H1 (cell line): ENCODE measurements at regions not wholly inside any gene's neighbourhood (a gene's known extent, or its start where the extent isn't known, plus 50 kb on each side); places are given as distances from the start of the nearest gene placed in this dataset.

Experiments used
- CTCF ChIA-PET: fragments of 300-600 bp; sonication (Branson Sonifier 250); formaldehyde crosslinking; loops from one replicate; lab custom pipeline; 2021; ENCODE audit not compliant: partially characterized antibody; lab: Charles Lee
- POLR2A ChIA-PET: fragments of 300-600 bp; sonication (Branson Sonifier 250); formaldehyde crosslinking; loops from one replicate; lab custom pipeline; 2021; ENCODE audit warnings: inconsistent platforms; ENCODE audit not compliant: partially characterized antibody; lab: Charles Lee
- DNase-seq, 2 experiments: peaks; one replicate each; pipeline versions ENCODE4 v3.0.0 to v3.0.0-alpha.2; 2010 to 2022; ENCODE audit warnings: low spot score in 2 of 2, low read depth in 1 of 2, mixed read lengths in 1 of 2
- FAIRE-seq: peaks from 2 replicates; lab custom pipeline; 2011; peaks lifted over from hg19 to GRCh38; lab: Jason Lieb, UNC
- H2AFZ ChIP-seq: 2 replicates; pipeline ENCODE4 v1.8.1; 2012; ENCODE audit warnings: low read length, inconsistent platforms
- H2AK5ac ChIP-seq: 2 replicates; pipeline ENCODE4 v1.6.1; 2013; ENCODE audit warnings: low read depth, low read length
- H2BK120ac ChIP-seq: replicated peaks from 2 replicates; pipeline ENCODE3; 2013; ENCODE audit warnings: low read depth, low read length, inconsistent platforms
- H2BK12ac ChIP-seq: 2 replicates; pipeline ENCODE4 v1.6.1; 2013; ENCODE audit warnings: low read depth, low read length
- H2BK15ac ChIP-seq: 2 replicates; pipeline ENCODE4 v1.6.1; 2013; ENCODE audit warnings: low read length
- H2BK20ac ChIP-seq: 2 replicates; pipeline ENCODE4 v1.6.1; 2013; ENCODE audit warnings: low read length
- H2BK5ac ChIP-seq: 2 replicates; pipeline ENCODE4 v1.6.1; 2013; ENCODE audit warnings: low read depth, low read length
- H3K14ac ChIP-seq: 2 replicates; pipeline ENCODE4 v1.6.1; 2013; ENCODE audit warnings: inconsistent platforms; ENCODE audit not compliant: insufficient read length
- H3K18ac ChIP-seq: 2 replicates; pipeline ENCODE4 v1.6.1; 2013; ENCODE audit warnings: low read length; ENCODE audit errors: extremely low read depth
- H3K23ac ChIP-seq: 2 replicates; pipeline ENCODE4 v1.6.1; 2013; ENCODE audit warnings: inconsistent platforms; ENCODE audit not compliant: insufficient read length
- H3K23me2 ChIP-seq: 2 replicates; pipeline ENCODE4 v1.6.1; 2013; ENCODE audit warnings: low read depth, low read length
- H3K27ac ChIP-seq: 2 replicates; pipeline ENCODE4 v1.6.1; 2011; ENCODE audit warnings: low read depth, low read length, inconsistent platforms
- H3K27me3 ChIP-seq, 4 experiments: replicated peaks in 1 of 4; 1 replicate in 1 of 4; 2 replicates in 3 of 4; pipeline versions ENCODE4 v1.6.1 to v1.8.1; 2011 to 2013; ENCODE audit warnings: low read length in 3 of 4, mild to moderate bottlenecking in 3 of 4, inconsistent platforms in 2 of 4, mixed read lengths in 2 of 4, moderate library complexity in 1 of 4; ENCODE audit not compliant: control insufficient read depth in 3 of 4, insufficient read depth in 3 of 4; ENCODE audit errors: extremely low read depth in 1 of 4
- H3K36me3 ChIP-seq, 4 experiments: 2 replicates each; pipeline versions ENCODE4 v1.6.1 to v1.8.1; 2011 to 2013; ENCODE audit warnings: mild to moderate bottlenecking in 4 of 4, low read length in 3 of 4, moderate library complexity in 2 of 4, control low read depth in 1 of 4, inconsistent platforms in 1 of 4; ENCODE audit not compliant: insufficient read depth in 4 of 4, control insufficient read depth in 2 of 4
- H3K4ac ChIP-seq: replicated peaks from 2 replicates; pipeline ENCODE3; 2013; ENCODE audit warnings: low read length, low read depth, mixed read lengths, inconsistent platforms; ENCODE audit not compliant: insufficient read length
- H3K4me1 ChIP-seq, 4 experiments: replicated peaks in 1 of 4; 1 replicate in 1 of 4; 2 replicates in 3 of 4; pipeline versions ENCODE4 v1.6.1 to v1.8.1; 2011 to 2013; ENCODE audit warnings: low read length in 3 of 4, inconsistent platforms in 2 of 4, mixed read lengths in 1 of 4; ENCODE audit not compliant: insufficient read depth in 4 of 4, control insufficient read depth in 3 of 4
- H3K4me2 ChIP-seq, 2 experiments: 2 replicates each; pipeline versions ENCODE4 v1.6.1 to v1.8.1; 2011 to 2013; ENCODE audit warnings: low read depth in 2 of 2, low read length in 2 of 2, control low read depth in 1 of 2, inconsistent platforms in 1 of 2, mild to moderate bottlenecking in 1 of 2; ENCODE audit not compliant: insufficient read depth in 1 of 2
- H3K4me3 ChIP-seq, 4 experiments: fragments of 200-600, 300-600 bp in 1 of 4; sonication (generic), shearing (Covaris generic), sonication (Bioruptor Twin) in 1 of 4; 2 replicates each; pipeline versions ENCODE4 v1.5.1 to v1.8.1; 2011 to 2016; ENCODE audit warnings: low read length in 4 of 4, low read depth in 3 of 4, control low read depth in 2 of 4, inconsistent platforms in 2 of 4, mild to moderate bottlenecking in 2 of 4, mixed read lengths in 1 of 4, moderate library complexity in 1 of 4; ENCODE audit not compliant: insufficient read depth in 2 of 4; ENCODE audit errors: extremely low read depth in 1 of 4
- H3K56ac ChIP-seq: replicated peaks from 2 replicates; pipeline ENCODE3; 2013; ENCODE audit warnings: low read depth, mild to moderate bottlenecking, mixed read lengths, low read length, inconsistent platforms; ENCODE audit not compliant: insufficient read length
- H3K79me1 ChIP-seq: 2 replicates; pipeline ENCODE4 v1.6.1; 2013; ENCODE audit warnings: low read depth, low read length, control low read depth
- H3K79me2 ChIP-seq, 2 experiments: 2 replicates each; pipeline versions ENCODE4 v1.6.1 to v1.8.1; 2012 to 2013; ENCODE audit warnings: low read length in 2 of 2, mild to moderate bottlenecking in 2 of 2, inconsistent platforms in 1 of 2; ENCODE audit not compliant: insufficient read depth in 2 of 2, control insufficient read depth in 1 of 2
- H3K9ac ChIP-seq, 4 experiments: replicated peaks in 1 of 4; 1 replicate in 1 of 4; 2 replicates in 3 of 4; pipeline versions ENCODE4 v1.6.1 to v1.8.1; 2011 to 2013; ENCODE audit warnings: low read depth in 3 of 4, low read length in 3 of 4, control low read depth in 2 of 4, mild to moderate bottlenecking in 2 of 4, moderate library complexity in 2 of 4, inconsistent platforms in 1 of 4; ENCODE audit errors: extremely low read depth in 1 of 4
- H3K9me3 ChIP-seq, 2 experiments: 2 replicates each; pipeline versions ENCODE4 v1.6.1 to v1.8.1; 2012 to 2013; ENCODE audit warnings: mild to moderate bottlenecking in 2 of 2, moderate library complexity in 2 of 2, control low read depth in 1 of 2, inconsistent platforms in 1 of 2, low read depth in 1 of 2, low read length in 1 of 2, mixed read lengths in 1 of 2; ENCODE audit not compliant: insufficient read depth in 2 of 2
- H4K20me1 ChIP-seq, 2 experiments: replicated peaks in 1 of 2; 2 replicates each; pipeline versions ENCODE3 to v1.8.1; 2011 to 2013; ENCODE audit warnings: inconsistent platforms in 2 of 2, low read length in 2 of 2, mild to moderate bottlenecking in 1 of 2; ENCODE audit not compliant: insufficient read depth in 2 of 2, control insufficient read depth in 1 of 2
- H4K5ac ChIP-seq: 2 replicates; pipeline ENCODE4 v1.6.1; 2013; ENCODE audit warnings: low read length, low read depth, mixed read lengths, inconsistent platforms; ENCODE audit not compliant: insufficient read length
- H4K8ac ChIP-seq: 2 replicates; pipeline ENCODE4 v1.8.0; 2013; ENCODE audit warnings: mild to moderate bottlenecking, moderate library complexity, low read length, inconsistent platforms; ENCODE audit not compliant: insufficient read depth; ENCODE audit errors: extremely low read depth
- H4K91ac ChIP-seq: replicated peaks from 2 replicates; pipeline ENCODE3; 2013; ENCODE audit warnings: low read length, mixed read lengths, inconsistent platforms; ENCODE audit not compliant: insufficient read length
- ASH2L ChIP-seq: fragments of 200-600, 300-600 bp; sonication (generic); IDR thresholded peaks from one replicate; pipeline ENCODE4 v1.7.1; 2017; ENCODE audit warnings: low read length
- BACH1 ChIP-seq: IDR thresholded peaks from 2 replicates; pipeline ENCODE4 v1.6.1; 2012; ENCODE audit warnings: low read length, improper control_type of control experiment
- CEBPB ChIP-seq: IDR thresholded peaks from 2 replicates; pipeline ENCODE4 v1.6.1; 2012; ENCODE audit warnings: low read depth, low read length
- EGR1 ChIP-seq: IDR thresholded peaks from 2 replicates; pipeline ENCODE4 v1.6.1; 2011; ENCODE audit warnings: low read depth, low read length, borderline replicate concordance
- HDAC6 ChIP-seq: IDR thresholded peaks from one replicate; pipeline ENCODE4 v1.7.1; 2012; ENCODE audit warnings: low read depth, mild to moderate bottlenecking, inconsistent platforms, low read length, moderate library complexity
- JUND ChIP-seq: IDR thresholded peaks from 2 replicates; pipeline ENCODE4 v1.6.1; 2011; ENCODE audit warnings: mild to moderate bottlenecking, improper control_type of control experiment, low read length
- KDM1A ChIP-seq: fragments of 200-600, 300-600 bp; sonication (generic); IDR thresholded peaks from 2 replicates; pipeline ENCODE4 v1.7.1; 2016; ENCODE audit warnings: mild to moderate bottlenecking, low read length, borderline replicate concordance
- RFX5 ChIP-seq: IDR thresholded peaks from 2 replicates; pipeline ENCODE4 v1.6.1; 2011; ENCODE audit warnings: low read depth, low read length, improper control_type of control experiment, borderline replicate concordance
- SIRT6 ChIP-seq: IDR thresholded peaks from one replicate; pipeline ENCODE4 v1.7.1; 2012; ENCODE audit warnings: low read length, inconsistent platforms
- SP1 ChIP-seq: IDR thresholded peaks from 2 replicates; pipeline ENCODE4 v1.6.1; 2011; ENCODE audit warnings: low read depth, low read length
- SP2 ChIP-seq: IDR thresholded peaks from 2 replicates; pipeline ENCODE4 v1.6.1; 2012; ENCODE audit warnings: mild to moderate bottlenecking, low read length, inconsistent platforms
- SRF ChIP-seq: IDR thresholded peaks from 2 replicates; pipeline ENCODE4 v1.6.1; 2011; ENCODE audit warnings: mild to moderate bottlenecking, low read depth, low read length, moderate library complexity
- TBP ChIP-seq: IDR thresholded peaks from 2 replicates; pipeline ENCODE4 v1.6.1; 2011; ENCODE audit warnings: low read depth, low read length, improper control_type of control experiment
- TCF12 ChIP-seq: IDR thresholded peaks from 2 replicates; pipeline ENCODE4 v1.6.1; 2011; ENCODE audit warnings: low read depth, mild to moderate bottlenecking, low read length
- TF ChIP-seq, protein P1 (sequence below): IDR thresholded peaks from 2 replicates; pipeline ENCODE4 v1.6.1; 2011; ENCODE audit warnings: low read depth, mild to moderate bottlenecking, low read length; ENCODE audit not compliant: insufficient read depth
- TF ChIP-seq, protein P2 (sequence below): IDR thresholded peaks from 2 replicates; pipeline ENCODE4 v1.6.1; 2012; ENCODE audit warnings: inconsistent platforms
- TF ChIP-seq, protein P3 (sequence below): IDR thresholded peaks from 2 replicates; pipeline ENCODE4 v1.6.1; 2012; ENCODE audit warnings: inconsistent platforms

DNA sequence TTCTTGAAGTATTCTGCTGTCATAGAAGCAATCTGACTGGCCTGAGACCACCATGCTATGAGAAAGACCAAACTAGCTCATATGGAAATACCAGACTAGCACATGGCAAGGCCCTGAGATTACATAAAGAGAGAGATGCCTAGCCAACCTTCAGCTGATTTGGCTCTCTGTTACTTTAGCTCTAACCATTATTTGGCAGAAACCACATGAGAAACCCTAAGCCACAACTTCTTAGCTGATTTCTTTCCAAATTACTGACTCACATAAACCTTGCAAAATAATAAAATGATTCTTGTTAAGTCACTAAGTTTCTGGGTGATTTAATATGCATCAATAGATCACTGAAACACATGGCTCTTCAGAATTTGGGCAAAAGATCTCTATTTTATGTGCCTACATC lies 295.0 kb upstream of the ZNF521 start:
- Histone ChIP-seq H3K79me2 (no peaks in the 10 kb centered on the region), H3K4me2 (no peak overlapping the region), H2BK120ac (no peak overlapping the region), H3K18ac (no peak overlapping the region), H3K4me1 (peaks cover 0 to 2% (median 0%) of the 10 kb centered on the region in 4 experiments; a peak in 1 of 7 replicates), H3K4me3 (no peak overlapping the region), H4K20me1 (no peaks in the 10 kb centered on the region), H4K5ac (no peak overlapping the region), H3K23me2 (no peaks in the 10 kb centered on the region), H3K4ac (no peak overlapping the region), H3K27ac (no peak overlapping the region), H4K8ac (no peak overlapping the region), H2BK15ac (no peak overlapping the region), H3K56ac (no peak overlapping the region), H2BK12ac (no peak overlapping the region), H3K23ac (no peak overlapping the region), H3K27me3 (no peaks in the 10 kb centered on the region), H2BK20ac (no peak overlapping the region), H3K14ac (no peak overlapping the region), H2BK5ac (no peak overlapping the region), H3K9ac (no peak overlapping the region), H3K9me3 (no peaks in the 10 kb centered on the region), H2AK5ac (no peak overlapping the region), H3K79me1 (no peaks in the 10 kb centered on the region), H3K36me3 (no peaks in the 10 kb centered on the region), H4K91ac (no peak overlapping the region), H2AFZ (no peak overlapping the region)
- ChIA-PET POLR2A (no interaction called here), CTCF (interaction anchor here (0.5 kb wide), 1 partner anchor 98 kb away, joined by 3 read pairs; no protein-coding TSS in a partner anchor)
- DNase-seq (no peak), FAIRE-seq (no peak)
- TF ChIP-seq, protein P1, sequence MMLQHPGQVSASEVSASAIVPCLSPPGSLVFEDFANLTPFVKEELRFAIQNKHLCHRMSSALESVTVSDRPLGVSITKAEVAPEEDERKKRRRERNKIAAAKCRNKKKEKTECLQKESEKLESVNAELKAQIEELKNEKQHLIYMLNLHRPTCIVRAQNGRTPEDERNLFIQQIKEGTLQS: no peak
- TF ChIP-seq CEBPB (no peak), SRF (no peak), ASH2L (no peak), HDAC6 (no peak), BACH1 (no peak), TCF12 (no peak), JUND (no peak), RFX5 (no peak), EGR1 (no peak), TBP (no peak), KDM1A (no peak), SP2 (no peak), SP1 (no peak), SIRT6 (no peak)
- TF ChIP-seq, protein P2, sequence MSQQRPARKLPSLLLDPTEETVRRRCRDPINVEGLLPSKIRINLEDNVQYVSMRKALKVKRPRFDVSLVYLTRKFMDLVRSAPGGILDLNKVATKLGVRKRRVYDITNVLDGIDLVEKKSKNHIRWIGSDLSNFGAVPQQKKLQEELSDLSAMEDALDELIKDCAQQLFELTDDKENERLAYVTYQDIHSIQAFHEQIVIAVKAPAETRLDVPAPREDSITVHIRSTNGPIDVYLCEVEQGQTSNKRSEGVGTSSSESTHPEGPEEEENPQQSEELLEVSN: no peak
- TF ChIP-seq, protein P3, sequence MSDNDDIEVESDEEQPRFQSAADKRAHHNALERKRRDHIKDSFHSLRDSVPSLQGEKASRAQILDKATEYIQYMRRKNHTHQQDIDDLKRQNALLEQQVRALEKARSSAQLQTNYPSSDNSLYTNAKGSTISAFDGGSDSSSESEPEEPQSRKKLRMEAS: no peak
